Activated CD4-positive, alpha-beta T cell treated with anti-CD3 and anti-CD28 coated beads, Interleukin-2, amount 50 U/mL, for 4 hours (primary cell): ENCODE measurements at regions not wholly inside any gene's neighbourhood (a gene's known extent, or its start where the extent isn't known, plus 50 kb on each side); places are given as distances from the start of the nearest gene placed in this dataset.

Experiments used
- DNase-seq, 2 experiments: peaks; one replicate each; pipeline ENCODE4 v3.0.0-alpha.2; 2020

- DNase-seq, result no peak
These were observed 225.5 kb downstream of the OSR1 start for GRCh38 chr2:19132967-19133366.

- DNase-seq, result no peak
These were observed 226.6 kb downstream of the OSR1 start for GRCh38 chr2:19131871-19132270.

- DNase-seq, result no peak
These were observed 230.3 kb downstream of the OSR1 start for GRCh38 chr2:19128148-19128547.

GRCh38 chr2:19127616-19128015 is 230.8 kb downstream of the OSR1 start:
- no peak for DNase-seq

GRCh38 chr2:19125901-19126680 is 232.3 kb downstream of the OSR1 start:
- DNase-seq, result no peak

- DNase-seq, result no peak
These were observed 234.3 kb downstream of the OSR1 start for GRCh38 chr2:19124135-19124534.

- DNase-seq, result no peak
These were observed 234.9 kb downstream of the OSR1 start for GRCh38 chr2:19123556-19123955.

GRCh38 chr2:19122220-19122619 is 236.2 kb downstream of the OSR1 start:
- no peak for DNase-seq

GRCh38 chr2:19120941-19121750 is 237.3 kb downstream of the OSR1 start:
- DNase-seq, result no peak

GRCh38 chr2:19120181-19120580 is 238.2 kb downstream of the OSR1 start:
- no peak for DNase-seq

- no peak for DNase-seq
These were observed 239.0 kb downstream of the OSR1 start for GRCh38 chr2:19119326-19120001.

GRCh38 chr2:19116918-19117317 is 241.5 kb downstream of the OSR1 start:
- DNase-seq, result no peak

GRCh38 chr2:19114754-19115231 is 243.6 kb downstream of the OSR1 start:
- DNase-seq, result no peak

- no peak for DNase-seq
These were observed 244.3 kb downstream of the OSR1 start for GRCh38 chr2:19114126-19114525.

- no peak for DNase-seq
These were observed 247.1 kb downstream of the OSR1 start for GRCh38 chr2:19111354-19111753.

- DNase-seq, result no peak
These were observed 248.9 kb downstream of the OSR1 start for GRCh38 chr2:19109518-19109917.

GRCh38 chr2:19106376-19106775 is 252.0 kb downstream of the OSR1 start:
- no peak for DNase-seq

GRCh38 chr2:19104503-19104902 is 253.9 kb downstream of the OSR1 start:
- no peak for DNase-seq

GRCh38 chr2:19102696-19103423 is 255.6 kb downstream of the OSR1 start:
- no peak for DNase-seq

GRCh38 chr2:19101968-19102367 is 256.5 kb downstream of the OSR1 start:
- no peak for DNase-seq

- DNase-seq, result no peak
These were observed 257.9 kb downstream of the OSR1 start for GRCh38 chr2:19100570-19100969.

- DNase-seq, result no peak
These were observed 259.2 kb downstream of the OSR1 start for GRCh38 chr2:19099181-19099580.
